TTC549 (cell line): ENCODE measurements at regions not wholly inside any gene's neighbourhood (a gene's known extent, or its start where the extent isn't known, plus 50 kb on each side); places are given as distances from the start of the nearest gene placed in this dataset.
A peak's percentile ranks its signal among the peaks of the same experiment; 100 is the strongest.

Source experiments
- FAIRE-seq: peaks from 2 replicates; lab custom pipeline; 2012; peaks lifted over from hg19 to GRCh38; lab: Jason Lieb, UNC

- FAIRE-seq: no peak
These were observed 366.9 kb downstream of the DEPDC1B start for GRCh38 chr5:60333005-60333571.

GRCh38 chr5:60332244-60333004, 367.5 kb downstream of the DEPDC1B start:
- no peak for FAIRE-seq

- no peak for FAIRE-seq
These were observed 369.7 kb downstream of the DEPDC1B start for GRCh38 chr5:60330236-60330635.

- FAIRE-seq: no peak
These were observed 374.1 kb downstream of the DEPDC1B start for GRCh38 chr5:60325870-60326269.

GRCh38 chr5:60323596-60323995, 376.4 kb downstream of the DEPDC1B start:
- FAIRE-seq: no peak

- FAIRE-seq: no peak
These were observed 387.9 kb downstream of the DEPDC1B start for GRCh38 chr5:60312098-60312497.

- FAIRE-seq: no peak
These were observed 400.0 kb downstream of the DEPDC1B start for GRCh38 chr5:60299944-60300343.

GRCh38 chr5:60297658-60298057, 402.3 kb downstream of the DEPDC1B start:
- FAIRE-seq: no peak

GRCh38 chr5:60295423-60295822, 401.9 kb upstream of the PDE4D start:
- no peak for FAIRE-seq

GRCh38 chr5:60293518-60293917, 400.0 kb upstream of the PDE4D start:
- FAIRE-seq: no peak

GRCh38 chr5:60287174-60287771, 393.7 kb upstream of the PDE4D start:
- FAIRE-seq: peak; percentile 11

- no peak for FAIRE-seq
These were observed 392.4 kb upstream of the PDE4D start for GRCh38 chr5:60285910-60286309.

- FAIRE-seq: no peak
These were observed 387.4 kb upstream of the PDE4D start for GRCh38 chr5:60280943-60281342.

GRCh38 chr5:60277941-60278340, 384.4 kb upstream of the PDE4D start:
- no peak for FAIRE-seq

GRCh38 chr5:60274747-60275146, 381.2 kb upstream of the PDE4D start:
- FAIRE-seq: no peak

GRCh38 chr5:60271517-60271916, 378.0 kb upstream of the PDE4D start:
- FAIRE-seq: no peak

GRCh38 chr5:60267907-60268306, 374.4 kb upstream of the PDE4D start:
- FAIRE-seq: no peak

GRCh38 chr5:60263346-60263745, 369.8 kb upstream of the PDE4D start:
- FAIRE-seq: no peak

- FAIRE-seq: no peak
These were observed 369.2 kb upstream of the PDE4D start for GRCh38 chr5:60262576-60263295.

- no peak for FAIRE-seq
These were observed 368.2 kb upstream of the PDE4D start for GRCh38 chr5:60261732-60262131.

GRCh38 chr5:60260658-60261057, 367.1 kb upstream of the PDE4D start:
- FAIRE-seq: no peak

GRCh38 chr5:60259730-60260129, 366.2 kb upstream of the PDE4D start:
- FAIRE-seq: no peak
